HCT116 (cell line): ENCODE measurements at regions not wholly inside any gene's neighbourhood (a gene's known extent, or its start where the extent isn't known, plus 50 kb on each side); places are given as distances from the start of the nearest gene placed in this dataset.

ENCODE experiments used
- ATAC-seq: fragments of 200-7000 bp; cut with Tn5 transposase; 2 replicates; pipeline ENCODE4 v1.9.1; 2020; ENCODE audit warnings: mild to moderate bottlenecking, moderate library complexity
- BruUV-seq: library from RNA; stranded (reverse); fragments of 400-500 nt; replicated peaks from 2 replicates; lab custom pipeline; 2021; lab: Mats Ljungman, UMichigan
- CTCF ChIA-PET: fragments of 300-600 bp; sonication (Branson Sonifier 250); formaldehyde crosslinking; loops from one replicate; lab custom pipeline; 2021; ENCODE audit warnings: antibody characterized with exemption; lab: Charles Lee
- POLR2A ChIA-PET: fragments of 300-600, 350-600 bp; sonication (Branson Sonifier 250); formaldehyde crosslinking; loops from one replicate; lab custom pipeline; 2021; ENCODE audit warnings: antibody characterized with exemption; lab: Charles Lee
- RAD21 ChIA-PET, 2 experiments: fragments of 300-600 bp; sonication (Branson Sonifier 250); formaldehyde crosslinking; loops; one replicate each; lab custom pipeline; 2023; ENCODE audit warnings: low total read pairs in 2 of 2; ENCODE audit not compliant: uncharacterized antibody in 2 of 2, unreplicated experiment in 2 of 2, low non-redundant PET in 1 of 2; lab: Charles Lee
- DNase-seq: peaks from one replicate; pipeline ENCODE4 v3.0.0-alpha.2; 2010; ENCODE audit warnings: low read depth, low spot score
- H2AFZ ChIP-seq: fragments of 200-600 bp; shearing (Covaris generic), sonication (generic); 2 replicates; pipeline ENCODE4 v1.6.1; 2017; ENCODE audit warnings: low read depth, mixed run types, mixed read lengths, antibody characterized with exemption, low read length; ENCODE audit not compliant: poor library complexity, severe bottlenecking
- H3K27ac ChIP-seq: 2 replicates; pipeline ENCODE4 v1.5.1; 2012; ENCODE audit warnings: low read depth, low read length
- H3K27me3 ChIP-seq: fragments of 200-600 bp; sonication (generic); 2 replicates; pipeline ENCODE4 v1.6.1; 2016; ENCODE audit warnings: mixed run types, low read length, mixed read lengths; ENCODE audit not compliant: insufficient read depth
- H3K36me3 ChIP-seq, 2 experiments: fragments of 200-500 bp in 1 of 2; fragments of 200-600 bp in 1 of 2; sonication (Bioruptor generic) in 1 of 2; sonication (generic) in 1 of 2; 2 replicates each; pipeline versions ENCODE4 v1.5.1 to v1.6.1; 2014 to 2016; ENCODE audit warnings: low read length in 2 of 2, inconsistent platforms in 1 of 2, mixed read lengths in 1 of 2, mixed run types in 1 of 2; ENCODE audit not compliant: insufficient read depth in 2 of 2, control insufficient read depth in 1 of 2
- H3K4me1 ChIP-seq, 2 experiments: fragments of 200-600 bp in 1 of 2; sonication (generic) in 1 of 2; 2 replicates each; pipeline versions ENCODE4 v1.5.1 to v1.6.1; 2012 to 2017; ENCODE audit warnings: low read length in 2 of 2, inconsistent platforms in 1 of 2, mild to moderate bottlenecking in 1 of 2, mixed read lengths in 1 of 2, mixed run types in 1 of 2, moderate library complexity in 1 of 2; ENCODE audit not compliant: insufficient read depth in 2 of 2, control insufficient read depth in 1 of 2
- H3K4me2 ChIP-seq: fragments of 200-600 bp; sonication (generic); 2 replicates; pipeline ENCODE4 v1.6.1; 2017; ENCODE audit warnings: mixed run types, low read length, mixed read lengths
- H3K4me3 ChIP-seq, 2 experiments: fragments of 200-600 bp in 1 of 2; sonication (generic) in 1 of 2; replicated peaks in 1 of 2; 2 replicates each; pipeline ENCODE4 v1.5.1; 2011 to 2016; ENCODE audit warnings: low read length in 2 of 2, control low read depth in 1 of 2, low read depth in 1 of 2, mild to moderate bottlenecking in 1 of 2, mixed read lengths in 1 of 2, mixed run types in 1 of 2
- H3K79me2 ChIP-seq: fragments of 200-600 bp; sonication (generic); 2 replicates; pipeline ENCODE4 v1.6.1; 2017; ENCODE audit warnings: mild to moderate bottlenecking, mixed run types, low read length, moderate library complexity, mixed read lengths; ENCODE audit not compliant: insufficient read depth
- H3K9ac ChIP-seq: fragments of 200-600 bp; sonication (generic); 2 replicates; pipeline ENCODE4 v1.6.1; 2016; ENCODE audit warnings: low read length, mixed read lengths
- H3K9me2 ChIP-seq: fragments of 200-600 bp; sonication (generic), shearing (Covaris generic); 2 replicates; pipeline ENCODE4 v1.6.1; 2017; ENCODE audit warnings: mixed run types, mild to moderate bottlenecking, moderate library complexity; ENCODE audit not compliant: insufficient read depth
- H3K9me3 ChIP-seq, 2 experiments: fragments of 200-500 bp in 1 of 2; fragments of 200-600 bp in 1 of 2; sonication (Bioruptor generic) in 1 of 2; sonication (generic) in 1 of 2; 2 replicates each; pipeline ENCODE4 v1.6.1; 2014 to 2017; ENCODE audit warnings: low read length in 2 of 2, mixed read lengths in 2 of 2, inconsistent platforms in 1 of 2, low read depth in 1 of 2, mild to moderate bottlenecking in 1 of 2, mixed run types in 1 of 2, moderate library complexity in 1 of 2; ENCODE audit not compliant: control insufficient read depth in 1 of 2, insufficient read depth in 1 of 2
- H4K20me1 ChIP-seq: fragments of 200-600 bp; sonication (generic), shearing (Covaris generic); 2 replicates; pipeline ENCODE4 v1.6.1; 2017; ENCODE audit warnings: mixed run types, mild to moderate bottlenecking, moderate library complexity; ENCODE audit not compliant: insufficient read depth
- CBX3 ChIP-seq: IDR thresholded peaks from 2 replicates; pipeline ENCODE4 v1.6.1; 2012; ENCODE audit warnings: low read depth
- EGR1 ChIP-seq: IDR thresholded peaks from 2 replicates; pipeline ENCODE4 v1.6.1; 2012; ENCODE audit warnings: low read depth
- ELF1 ChIP-seq: IDR thresholded peaks from 2 replicates; pipeline ENCODE4 v1.6.1; 2012; ENCODE audit warnings: low read depth, borderline replicate concordance
- EZH2 ChIP-seq: fragments of 200-600 bp; sonication (generic); IDR thresholded peaks from 2 replicates; pipeline ENCODE4 v1.6.1; 2017; ENCODE audit warnings: antibody characterized with exemption, mixed run types
- EZH2phosphoT487 ChIP-seq: fragments of 200-600 bp; IDR thresholded peaks from 2 replicates; pipeline ENCODE4 v1.6.1; 2018; ENCODE audit warnings: antibody characterized with exemption, borderline replicate concordance
- JUND ChIP-seq: IDR thresholded peaks from 2 replicates; pipeline ENCODE4 v1.6.1; 2012
- POLR2A ChIP-seq: IDR thresholded peaks from 2 replicates; pipeline ENCODE4 v1.7.0; 2011; ENCODE audit warnings: borderline replicate concordance; ENCODE audit not compliant: insufficient read depth, insufficient read length; ENCODE audit errors: extremely low read depth
- POLR2AphosphoS5 ChIP-seq: IDR thresholded peaks from 2 replicates; pipeline ENCODE4 v1.6.1; 2011; ENCODE audit warnings: mild to moderate bottlenecking, low read depth, low read length, moderate library complexity
- RAD21 ChIP-seq: IDR thresholded peaks from 2 replicates; pipeline ENCODE4 v1.6.1; 2012; ENCODE audit warnings: low read depth, mild to moderate bottlenecking
- SIN3A ChIP-seq: IDR thresholded peaks from 2 replicates; pipeline ENCODE4 v1.6.1; 2012; ENCODE audit warnings: low read depth
- SP1 ChIP-seq: IDR thresholded peaks from 2 replicates; pipeline ENCODE4 v1.6.1; 2012; ENCODE audit warnings: low read depth
- SRF ChIP-seq: IDR thresholded peaks from 2 replicates; pipeline ENCODE4 v1.6.1; 2012; ENCODE audit warnings: low read depth
- YY1 ChIP-seq: IDR thresholded peaks from 2 replicates; pipeline ENCODE4 v1.6.1; 2011; ENCODE audit warnings: low read length, low read depth, moderate library complexity, mild to moderate bottlenecking; ENCODE audit not compliant: insufficient replicate concordance; ENCODE audit errors: extremely low read depth
- ZNF274 ChIP-seq: fragments of 200-500 bp; sonication (Bioruptor generic); IDR thresholded peaks from 2 replicates; pipeline ENCODE4 v1.6.1; 2014; ENCODE audit warnings: mild to moderate bottlenecking, low read depth, low read length, inconsistent platforms
- intact Hi-C: fragments of 100-400 bp; cut with micrococcal nuclease; formaldehyde crosslinking; loops from 2 replicates; pipeline ENCODE4 v1.10.0; 2022
- TF ChIP-seq, protein P1 (sequence below): IDR thresholded peaks from 2 replicates; pipeline ENCODE4 v1.6.1; 2012; ENCODE audit warnings: low read depth
- TF ChIP-seq, protein P2 (sequence below): IDR thresholded peaks from 2 replicates; pipeline ENCODE4 v1.6.1; 2012
- TF ChIP-seq, protein P3 (sequence below): IDR thresholded peaks from 2 replicates; pipeline ENCODE4 v1.6.1; 2012

DNA sequence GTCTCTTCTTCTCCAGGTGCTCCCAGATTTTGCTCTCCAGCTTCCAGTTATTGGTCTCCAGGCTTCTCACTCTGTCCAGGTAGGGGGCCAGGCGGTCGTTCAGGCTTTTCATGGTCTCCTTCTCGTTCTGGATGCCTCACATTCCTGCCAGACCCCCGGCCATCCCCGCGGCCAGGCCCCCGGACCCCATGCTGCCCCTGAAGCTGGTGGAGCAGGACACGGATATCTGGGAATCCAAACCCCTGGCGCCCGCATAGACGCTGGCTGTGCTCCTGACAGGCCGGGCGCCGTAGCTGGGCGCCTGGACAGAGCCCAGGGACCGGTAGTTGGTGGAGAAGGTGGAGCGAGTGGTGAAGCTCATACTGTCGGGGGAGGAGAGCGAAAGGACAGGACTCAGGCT, 534.4 kb upstream of the TLE4 start:
- no peaks in the 10 kb centered on the region for H3K27me3 ChIP-seq
- no peak overlapping the region for H3K4me3 ChIP-seq
- CTCF ChIA-PET: no interaction called here
- TF ChIP-seq, protein P1, sequence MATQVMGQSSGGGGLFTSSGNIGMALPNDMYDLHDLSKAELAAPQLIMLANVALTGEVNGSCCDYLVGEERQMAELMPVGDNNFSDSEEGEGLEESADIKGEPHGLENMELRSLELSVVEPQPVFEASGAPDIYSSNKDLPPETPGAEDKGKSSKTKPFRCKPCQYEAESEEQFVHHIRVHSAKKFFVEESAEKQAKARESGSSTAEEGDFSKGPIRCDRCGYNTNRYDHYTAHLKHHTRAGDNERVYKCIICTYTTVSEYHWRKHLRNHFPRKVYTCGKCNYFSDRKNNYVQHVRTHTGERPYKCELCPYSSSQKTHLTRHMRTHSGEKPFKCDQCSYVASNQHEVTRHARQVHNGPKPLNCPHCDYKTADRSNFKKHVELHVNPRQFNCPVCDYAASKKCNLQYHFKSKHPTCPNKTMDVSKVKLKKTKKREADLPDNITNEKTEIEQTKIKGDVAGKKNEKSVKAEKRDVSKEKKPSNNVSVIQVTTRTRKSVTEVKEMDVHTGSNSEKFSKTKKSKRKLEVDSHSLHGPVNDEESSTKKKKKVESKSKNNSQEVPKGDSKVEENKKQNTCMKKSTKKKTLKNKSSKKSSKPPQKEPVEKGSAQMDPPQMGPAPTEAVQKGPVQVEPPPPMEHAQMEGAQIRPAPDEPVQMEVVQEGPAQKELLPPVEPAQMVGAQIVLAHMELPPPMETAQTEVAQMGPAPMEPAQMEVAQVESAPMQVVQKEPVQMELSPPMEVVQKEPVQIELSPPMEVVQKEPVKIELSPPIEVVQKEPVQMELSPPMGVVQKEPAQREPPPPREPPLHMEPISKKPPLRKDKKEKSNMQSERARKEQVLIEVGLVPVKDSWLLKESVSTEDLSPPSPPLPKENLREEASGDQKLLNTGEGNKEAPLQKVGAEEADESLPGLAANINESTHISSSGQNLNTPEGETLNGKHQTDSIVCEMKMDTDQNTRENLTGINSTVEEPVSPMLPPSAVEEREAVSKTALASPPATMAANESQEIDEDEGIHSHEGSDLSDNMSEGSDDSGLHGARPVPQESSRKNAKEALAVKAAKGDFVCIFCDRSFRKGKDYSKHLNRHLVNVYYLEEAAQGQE: no peak
- no peak for TF ChIP-seq EZH2
- TF ChIP-seq, protein P2, sequence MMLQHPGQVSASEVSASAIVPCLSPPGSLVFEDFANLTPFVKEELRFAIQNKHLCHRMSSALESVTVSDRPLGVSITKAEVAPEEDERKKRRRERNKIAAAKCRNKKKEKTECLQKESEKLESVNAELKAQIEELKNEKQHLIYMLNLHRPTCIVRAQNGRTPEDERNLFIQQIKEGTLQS: no peak
- no peak for TF ChIP-seq ZNF274
- no peak for TF ChIP-seq JUND
- TF ChIP-seq EGR1: no peak
- TF ChIP-seq POLR2AphosphoS5: no peak
- TF ChIP-seq, protein P3, sequence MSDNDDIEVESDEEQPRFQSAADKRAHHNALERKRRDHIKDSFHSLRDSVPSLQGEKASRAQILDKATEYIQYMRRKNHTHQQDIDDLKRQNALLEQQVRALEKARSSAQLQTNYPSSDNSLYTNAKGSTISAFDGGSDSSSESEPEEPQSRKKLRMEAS: no peak
- TF ChIP-seq CBX3: no peak
- no peak for TF ChIP-seq POLR2A
- TF ChIP-seq RAD21: no peak
- TF ChIP-seq SRF: no peak
- no peak for TF ChIP-seq SP1
- no peak for TF ChIP-seq SIN3A
- no peak for TF ChIP-seq ELF1
- TF ChIP-seq YY1: no peak
- no peak for TF ChIP-seq EZH2phosphoT487
- TF ChIP-seq, all 23 proteins: peak for 0
- no peaks in the 10 kb centered on the region for H3K79me2 ChIP-seq
- no TSS peak for BruUV-seq
- no peak overlapping the region for H2AFZ ChIP-seq
- ChIA-PET RAD21 (no interaction called here), POLR2A (no interaction called here)
- no peak overlapping the region for H3K4me2 ChIP-seq
- no peaks in the 10 kb centered on the region for H3K36me3 ChIP-seq
- no peaks in the 10 kb centered on the region for H3K4me1 ChIP-seq
- ATAC-seq (no peak), DNase-seq (no peak)
- no peaks in the 10 kb centered on the region; the same call in 1 of the 2 replicates for H4K20me1 ChIP-seq
- intact Hi-C loops: no loop called here
- no peak overlapping the region for H3K9ac ChIP-seq
- H3K9me3 ChIP-seq: no peaks in the 10 kb centered on the region
- H3K9me2 ChIP-seq: no peaks in the 10 kb centered on the region
- H3K27ac ChIP-seq: no peak overlapping the region
